SK-N-SH (cell line): ENCODE measurements at regions not wholly inside any gene's neighbourhood (a gene's known extent, or its start where the extent isn't known, plus 50 kb on each side); places are given as distances from the start of the nearest gene placed in this dataset.

Experiments used
- EP300 ChIP-seq, 2 experiments: IDR thresholded peaks; 2 replicates each; pipeline versions ENCODE4 v1.4.0 to v1.6.1; 2012; ENCODE audit warnings: borderline replicate concordance in 1 of 2, low read depth in 1 of 2, low read length in 1 of 2
- GABPA ChIP-seq: IDR thresholded peaks from 2 replicates; pipeline ENCODE4 v1.4.0; 2012; ENCODE audit warnings: low read depth, mild to moderate bottlenecking
- GATA2 ChIP-seq: sonication (generic); formaldehyde crosslinking; IDR thresholded peaks from 2 replicates; pipeline ENCODE4 v1.5.0; 2020; ENCODE audit warnings: mild to moderate bottlenecking, missing genetic modification reagents
- JUND ChIP-seq: IDR thresholded peaks from 2 replicates; pipeline ENCODE4 v1.4.0; 2012
- MAX ChIP-seq: IDR thresholded peaks from 2 replicates; pipeline ENCODE4 v1.4.0; 2012; ENCODE audit warnings: low read depth
- MXI1 ChIP-seq: IDR thresholded peaks from 2 replicates; pipeline ENCODE4 v1.6.1; 2012; ENCODE audit warnings: mild to moderate bottlenecking, low read depth, low read length, improper control_type of control experiment
- NRF1 ChIP-seq: IDR thresholded peaks from 2 replicates; pipeline ENCODE4 v1.6.1; 2012; ENCODE audit warnings: low read depth, mild to moderate bottlenecking, low read length
- POLR2AphosphoS5 ChIP-seq: IDR thresholded peaks from 2 replicates; pipeline ENCODE4 v1.6.1; 2012; ENCODE audit warnings: low read depth, low read length
- SIN3A ChIP-seq: IDR thresholded peaks from 2 replicates; pipeline ENCODE4 v1.6.1; 2012; ENCODE audit warnings: low read depth, mild to moderate bottlenecking, low read length, moderate library complexity, borderline replicate concordance
- USF2 ChIP-seq: fragments of 150-350 bp; IDR thresholded peaks from 2 replicates; pipeline ENCODE4 v1.6.1; 2017; ENCODE audit warnings: antibody characterized with exemption, low read length, low read depth, borderline replicate concordance
- YY1 ChIP-seq: IDR thresholded peaks from 2 replicates; pipeline ENCODE4 v1.4.0; 2012; ENCODE audit warnings: low read depth, mild to moderate bottlenecking
- ZBTB33 ChIP-seq: IDR thresholded peaks from 2 replicates; pipeline ENCODE4 v1.4.0; 2012; ENCODE audit warnings: low read depth, borderline replicate concordance
- TF ChIP-seq, protein P1 (sequence below): fragments of 200-600 bp; sonication (generic); IDR thresholded peaks from 2 replicates; pipeline ENCODE4 v1.6.1; 2017; ENCODE audit warnings: antibody characterized with exemption, mild to moderate bottlenecking, moderate library complexity

DNA sequence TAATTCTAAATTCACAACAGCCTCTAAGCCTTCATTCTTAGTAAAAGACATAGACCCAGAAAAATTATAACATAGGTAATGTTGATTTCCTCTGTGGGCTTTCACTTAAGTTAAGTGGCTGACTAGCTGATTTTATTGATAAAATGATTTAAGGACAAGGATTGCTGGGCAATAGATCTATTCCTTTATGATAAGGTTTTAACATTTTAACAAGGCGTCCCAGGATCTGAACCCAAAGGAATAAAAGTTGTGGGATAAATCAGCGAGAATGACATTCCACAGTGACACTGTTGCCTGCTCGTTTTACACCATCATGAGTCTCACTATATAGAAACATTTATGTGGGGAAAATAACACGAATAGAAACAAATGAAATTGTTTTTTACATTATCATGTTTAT is 1151.0 kb downstream of the ZPLD1 start:
- TF ChIP-seq MXI1, result no peak
- TF ChIP-seq, protein P1, sequence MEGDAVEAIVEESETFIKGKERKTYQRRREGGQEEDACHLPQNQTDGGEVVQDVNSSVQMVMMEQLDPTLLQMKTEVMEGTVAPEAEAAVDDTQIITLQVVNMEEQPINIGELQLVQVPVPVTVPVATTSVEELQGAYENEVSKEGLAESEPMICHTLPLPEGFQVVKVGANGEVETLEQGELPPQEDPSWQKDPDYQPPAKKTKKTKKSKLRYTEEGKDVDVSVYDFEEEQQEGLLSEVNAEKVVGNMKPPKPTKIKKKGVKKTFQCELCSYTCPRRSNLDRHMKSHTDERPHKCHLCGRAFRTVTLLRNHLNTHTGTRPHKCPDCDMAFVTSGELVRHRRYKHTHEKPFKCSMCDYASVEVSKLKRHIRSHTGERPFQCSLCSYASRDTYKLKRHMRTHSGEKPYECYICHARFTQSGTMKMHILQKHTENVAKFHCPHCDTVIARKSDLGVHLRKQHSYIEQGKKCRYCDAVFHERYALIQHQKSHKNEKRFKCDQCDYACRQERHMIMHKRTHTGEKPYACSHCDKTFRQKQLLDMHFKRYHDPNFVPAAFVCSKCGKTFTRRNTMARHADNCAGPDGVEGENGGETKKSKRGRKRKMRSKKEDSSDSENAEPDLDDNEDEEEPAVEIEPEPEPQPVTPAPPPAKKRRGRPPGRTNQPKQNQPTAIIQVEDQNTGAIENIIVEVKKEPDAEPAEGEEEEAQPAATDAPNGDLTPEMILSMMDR, result no peak
- no peak for TF ChIP-seq MAX
- TF ChIP-seq SIN3A, result no peak
- TF ChIP-seq NRF1, result no peak
- no peak for TF ChIP-seq JUND
- no peak for TF ChIP-seq ZBTB33
- no peak for TF ChIP-seq POLR2AphosphoS5
- TF ChIP-seq GATA2 (CRISPR knock-in tag), result no peak
- TF ChIP-seq GABPA, result no peak
- no peak for TF ChIP-seq USF2
- TF ChIP-seq EP300 (IDR thresholded peaks at IDR 0.05; ENCODE audit: borderline replicate concordance in 1 of 2, low read depth in 1 of 2, low read length in 1 of 2), result no peak
- TF ChIP-seq YY1, result no peak
